ENCODE measurements at regions not wholly inside any gene's neighbourhood (a gene's known extent, or its start where the extent isn't known, plus 50 kb on each side); places are given as distances from the start of the nearest gene placed in this dataset.

DNA sequence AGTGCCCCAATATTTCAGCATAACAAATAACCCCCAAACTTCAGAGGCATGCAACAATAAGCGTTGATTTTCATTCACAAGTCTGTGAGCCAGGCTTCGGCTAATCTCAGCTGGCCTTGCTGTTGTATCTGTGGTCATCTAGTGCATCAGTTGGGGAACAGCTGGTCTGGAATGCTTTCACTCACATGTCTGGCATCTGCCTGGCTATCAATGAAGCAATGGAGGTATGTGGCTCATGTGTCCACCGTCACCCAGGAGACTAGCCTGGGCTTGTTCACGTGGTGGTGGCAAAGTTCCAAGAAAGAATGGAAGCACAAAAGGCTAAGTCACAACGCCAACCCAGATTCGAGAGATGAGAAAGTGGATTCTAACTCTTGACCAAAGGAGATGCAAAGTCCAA is 304.8 kb upstream of the ISX start:
- no peak for ATAC-seq (ENCODE audit: low read depth in 2 of 2)
- no peaks in the 10 kb centered on the region for H3K27me3 Mint-ChIP-seq
- no peak for DNase-seq
- H3K4me1 Mint-ChIP-seq, result no peaks in the 10 kb centered on the region
- Histone ChIP-seq H3K4me1 (ENCODE audit: control insufficient read depth, insufficient read depth, low read length, poor library complexity, severe bottlenecking) (no peaks in the 10 kb centered on the region), H3K36me3 (ENCODE audit: control insufficient read depth, insufficient read depth, low read length) (no peaks in the 10 kb centered on the region), H3K27me3 (ENCODE audit: control insufficient read depth, insufficient read depth, low read length) (no peaks in the 10 kb centered on the region), H3K4me3 (ENCODE audit: low read depth, low read length) (no peak overlapping the region), H3K9me3 (ENCODE audit: control insufficient read depth in 2 of 2, low read length in 2 of 2) (no peaks in the 10 kb centered on the region), H3K27ac (ENCODE audit: insufficient read depth, low read length, poor library complexity, severe bottlenecking) (no peak overlapping the region)
- no peak overlapping the region for H3K27ac Mint-ChIP-seq
- peaks cover 0 to 7% (median 0%) of the 10 kb centered on the region in 7 donors for H3K9me3 Mint-ChIP-seq
- no peak overlapping the region for H3K4me3 Mint-ChIP-seq
- H3K36me3 Mint-ChIP-seq, result no peaks in the 10 kb centered on the region

DNA sequence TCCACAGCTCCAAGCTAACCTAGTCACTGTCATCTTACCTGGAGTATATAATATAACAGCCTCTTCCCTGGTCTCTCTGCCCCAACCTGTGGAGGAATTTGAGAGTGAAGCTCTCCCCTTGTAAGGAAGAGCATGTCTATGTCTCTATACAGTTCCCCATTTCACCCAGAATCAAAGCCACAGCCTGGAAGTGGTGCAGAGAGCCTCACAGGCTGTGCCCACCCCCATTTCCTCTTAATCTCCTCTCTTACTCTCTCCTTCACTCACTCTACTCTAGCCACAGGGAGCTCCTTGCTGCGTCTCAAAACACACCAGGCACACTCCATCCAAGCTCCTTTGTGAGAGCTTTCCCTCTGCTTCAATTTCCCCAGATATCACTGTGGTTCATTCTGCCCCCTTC is 302.5 kb upstream of the ISX start:
- no peak overlapping the region for H3K27ac Mint-ChIP-seq
- no peaks in the 10 kb centered on the region for H3K9me3 ChIP-seq (ENCODE audit: control insufficient read depth in 2 of 2, low read length in 2 of 2)
- H3K4me3 Mint-ChIP-seq, result no peak overlapping the region
- no peaks in the 10 kb centered on the region for H3K4me1 Mint-ChIP-seq
- H3K9me3 Mint-ChIP-seq, result peaks cover 0 to 7% (median 0%) of the 10 kb centered on the region in 7 donors
- H3K27me3 Mint-ChIP-seq, result no peaks in the 10 kb centered on the region
- H3K36me3 Mint-ChIP-seq, result no peaks in the 10 kb centered on the region
- H3K4me1 ChIP-seq (ENCODE audit: control insufficient read depth, insufficient read depth, low read length, poor library complexity, severe bottlenecking), result no peaks in the 10 kb centered on the region
- H3K27ac ChIP-seq (ENCODE audit: insufficient read depth, low read length, poor library complexity, severe bottlenecking), result no peak overlapping the region
- ATAC-seq (ENCODE audit: low read depth in 2 of 2), result no peak
- DNase-seq, result no peak
- no peaks in the 10 kb centered on the region for H3K27me3 ChIP-seq (ENCODE audit: control insufficient read depth, insufficient read depth, low read length)
- no peaks in the 10 kb centered on the region for H3K36me3 ChIP-seq (ENCODE audit: control insufficient read depth, insufficient read depth, low read length)
- no peak overlapping the region for H3K4me3 ChIP-seq (ENCODE audit: low read depth, low read length)

DNA sequence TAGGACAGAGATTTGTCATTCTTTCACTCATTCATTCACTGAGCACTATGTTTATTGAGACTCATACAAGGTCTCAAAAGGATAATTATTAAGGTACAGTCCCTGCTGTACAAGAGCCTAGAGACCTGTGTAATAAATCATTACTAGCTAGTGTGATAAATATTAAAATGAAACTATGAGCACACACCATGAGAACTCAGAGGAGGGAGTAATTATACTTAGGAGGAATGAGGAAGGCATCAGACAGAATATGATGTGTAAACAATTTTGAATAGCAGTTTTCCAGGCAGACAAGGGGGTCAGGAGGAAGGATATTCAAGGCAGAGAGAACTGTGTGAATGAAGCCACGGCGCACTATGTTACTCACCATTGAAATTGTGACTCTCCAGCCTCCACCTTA is 300.8 kb upstream of the ISX start:
- Mint-ChIP-seq H3K27ac (no peak overlapping the region), H3K4me3 (no peak overlapping the region), H3K36me3 (no peaks in the 10 kb centered on the region), H3K9me3 (peaks cover 0 to 7% (median 0%) of the 10 kb centered on the region in 7 donors), H3K4me1 (no peaks in the 10 kb centered on the region), H3K27me3 (no peaks in the 10 kb centered on the region)
- DNase-seq, result no peak
- no peaks in the 10 kb centered on the region for H3K4me1 ChIP-seq (ENCODE audit: control insufficient read depth, insufficient read depth, low read length, poor library complexity, severe bottlenecking)
- no peak for ATAC-seq (ENCODE audit: low read depth in 2 of 2)
- no peaks in the 10 kb centered on the region for H3K9me3 ChIP-seq (ENCODE audit: control insufficient read depth in 2 of 2, low read length in 2 of 2)
- no peaks in the 10 kb centered on the region for H3K36me3 ChIP-seq (ENCODE audit: control insufficient read depth, insufficient read depth, low read length)
- no peaks in the 10 kb centered on the region for H3K27me3 ChIP-seq (ENCODE audit: control insufficient read depth, insufficient read depth, low read length)
- H3K4me3 ChIP-seq (ENCODE audit: low read depth, low read length), result no peak overlapping the region
- H3K27ac ChIP-seq (ENCODE audit: insufficient read depth, low read length, poor library complexity, severe bottlenecking), result no peak overlapping the region

DNA sequence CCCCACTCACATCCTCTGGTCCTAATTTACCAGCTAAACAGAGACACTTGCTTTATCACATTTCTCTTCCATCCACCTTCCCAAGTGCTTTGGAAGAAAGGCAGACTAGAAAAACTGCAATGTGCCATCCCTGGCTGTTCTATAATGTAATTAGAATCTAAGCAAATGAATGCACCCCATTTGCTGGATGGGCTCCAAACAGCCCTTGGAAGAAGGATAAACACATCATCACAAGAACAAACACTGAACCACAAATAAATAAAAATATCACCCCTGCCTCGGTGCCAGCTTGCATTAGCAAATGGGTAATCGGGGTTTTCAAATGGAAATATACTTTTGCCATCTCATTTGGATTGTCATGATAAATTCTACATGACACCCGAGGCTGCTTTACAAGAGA is 296.6 kb upstream of the ISX start:
- H3K27me3 Mint-ChIP-seq, result no peaks in the 10 kb centered on the region
- DNase-seq, result no peak

DNA sequence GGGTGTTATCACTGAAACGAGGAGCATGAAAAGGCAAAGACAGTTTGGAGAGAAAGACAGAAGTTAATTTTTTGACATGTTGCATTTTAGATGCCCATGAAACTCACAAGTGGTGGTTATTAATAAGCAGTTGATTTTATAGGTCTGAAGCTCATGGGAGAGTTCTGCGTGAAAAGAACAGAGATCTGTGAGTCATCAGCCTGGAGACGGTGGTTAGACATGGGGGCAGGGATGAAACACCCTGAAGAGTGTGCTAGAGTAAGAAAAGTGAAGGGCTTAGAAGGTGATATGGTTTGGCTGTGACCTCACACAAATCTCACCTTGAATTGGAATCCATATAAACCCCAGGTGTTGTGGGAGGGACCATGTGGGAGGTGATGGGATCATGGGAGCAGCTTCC is 289.1 kb upstream of the ISX start:
- Histone ChIP-seq H3K4me3 (ENCODE audit: low read depth, low read length) (no peak overlapping the region), H3K36me3 (ENCODE audit: control insufficient read depth, insufficient read depth, low read length) (no peaks in the 10 kb centered on the region), H3K27ac (ENCODE audit: insufficient read depth, low read length, poor library complexity, severe bottlenecking) (no peak overlapping the region), H3K4me1 (ENCODE audit: control insufficient read depth, insufficient read depth, low read length, poor library complexity, severe bottlenecking) (no peaks in the 10 kb centered on the region), H3K27me3 (ENCODE audit: control insufficient read depth, insufficient read depth, low read length) (no peaks in the 10 kb centered on the region), H3K9me3 (ENCODE audit: control insufficient read depth in 2 of 2, low read length in 2 of 2) (peaks cover 0 to 4% of the 10 kb centered on the region in 2 experiments)
- DNase-seq (no peak), ATAC-seq (ENCODE audit: low read depth in 2 of 2) (no peak)
- no peaks in the 10 kb centered on the region for H3K36me3 Mint-ChIP-seq
- peaks cover 2 to 18% (median 9%) of the 10 kb centered on the region in 7 donors for H3K9me3 Mint-ChIP-seq
- H3K27me3 Mint-ChIP-seq, result no peaks in the 10 kb centered on the region
- H3K4me3 Mint-ChIP-seq, result no peak overlapping the region
- H3K4me1 Mint-ChIP-seq, result no peaks in the 10 kb centered on the region
- no peak overlapping the region for H3K27ac Mint-ChIP-seq

More for the DNA sequence above, 296.6 kb upstream of the ISX start:
- ATAC-seq (ENCODE audit: low read depth in 2 of 2), result no peak
- Histone ChIP-seq H3K9me3 (ENCODE audit: control insufficient read depth in 2 of 2, low read length in 2 of 2) (no peaks in the 10 kb centered on the region), H3K27ac (ENCODE audit: insufficient read depth, low read length, poor library complexity, severe bottlenecking) (no peak overlapping the region), H3K27me3 (ENCODE audit: control insufficient read depth, insufficient read depth, low read length) (no peaks in the 10 kb centered on the region), H3K4me1 (ENCODE audit: control insufficient read depth, insufficient read depth, low read length, poor library complexity, severe bottlenecking) (no peaks in the 10 kb centered on the region), H3K4me3 (ENCODE audit: low read depth, low read length) (no peak overlapping the region), H3K36me3 (ENCODE audit: control insufficient read depth, insufficient read depth, low read length) (no peaks in the 10 kb centered on the region)
- H3K27ac Mint-ChIP-seq, result no peak overlapping the region
- H3K9me3 Mint-ChIP-seq, result peaks cover 0 to 2% (median 0%) of the 10 kb centered on the region in 7 donors
- H3K36me3 Mint-ChIP-seq, result no peaks in the 10 kb centered on the region
- no peaks in the 10 kb centered on the region for H3K4me1 Mint-ChIP-seq
- no peak overlapping the region for H3K4me3 Mint-ChIP-seq

DNA sequence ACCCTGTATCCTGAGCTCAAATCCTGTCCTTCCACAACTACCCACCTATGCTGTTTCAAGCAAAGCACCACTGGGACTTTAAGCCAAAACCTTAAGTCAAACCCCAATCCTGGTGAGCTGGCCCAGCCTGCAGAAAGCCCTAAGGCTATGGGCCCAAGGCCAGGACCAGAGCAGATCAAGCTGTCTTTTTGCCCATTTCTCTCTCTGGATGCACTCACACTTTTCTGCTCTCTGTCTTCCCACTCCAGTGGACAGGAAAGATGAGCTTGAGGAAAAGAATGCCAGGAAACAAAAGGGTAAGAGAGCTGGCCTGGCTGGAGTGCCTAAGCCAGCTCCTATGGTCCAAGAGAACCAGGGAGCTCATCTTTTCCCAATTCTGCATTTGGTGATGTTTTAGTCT is 284.3 kb upstream of the ISX start:
- ATAC-seq (ENCODE audit: low read depth in 2 of 2) (no peak), DNase-seq (no peak)
- Histone ChIP-seq H3K27ac (ENCODE audit: insufficient read depth, low read length, poor library complexity, severe bottlenecking) (no peak overlapping the region), H3K9me3 (ENCODE audit: control insufficient read depth in 2 of 2, low read length in 2 of 2) (peaks cover 0 to 4% of the 10 kb centered on the region in 2 experiments), H3K4me3 (ENCODE audit: low read depth, low read length) (no peak overlapping the region), H3K4me1 (ENCODE audit: control insufficient read depth, insufficient read depth, low read length, poor library complexity, severe bottlenecking) (no peaks in the 10 kb centered on the region), H3K36me3 (ENCODE audit: control insufficient read depth, insufficient read depth, low read length) (no peaks in the 10 kb centered on the region), H3K27me3 (ENCODE audit: control insufficient read depth, insufficient read depth, low read length) (no peaks in the 10 kb centered on the region)
- Mint-ChIP-seq H3K27ac (no peak overlapping the region), H3K4me1 (peaks cover 0 to 4% (median 0%) of the 10 kb centered on the region in 4 donors), H3K4me3 (no peak overlapping the region), H3K9me3 (peaks cover 0 to 19% (median 9%) of the 10 kb centered on the region in 7 donors), H3K36me3 (no peaks in the 10 kb centered on the region), H3K27me3 (no peaks in the 10 kb centered on the region)

DNA sequence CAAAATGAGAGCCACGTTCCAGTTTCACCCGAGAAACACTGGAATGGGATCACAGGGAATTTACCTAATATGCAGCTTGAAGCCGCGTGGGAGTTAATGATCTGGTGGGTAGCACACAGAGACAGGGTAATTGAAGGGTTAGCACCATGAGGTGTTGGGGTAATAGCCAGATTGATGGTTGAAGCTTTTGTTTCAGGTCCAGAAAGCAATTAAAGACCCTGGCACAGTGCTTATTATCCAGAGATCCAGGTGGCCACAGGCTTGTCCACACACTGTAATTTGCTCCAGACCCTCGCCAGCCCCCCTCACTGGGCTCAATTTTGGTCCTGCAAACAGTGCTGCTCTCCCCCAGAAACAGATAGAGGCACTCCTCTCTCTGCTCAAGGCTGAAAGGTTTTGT is 282.5 kb upstream of the ISX start:
- H3K27me3 ChIP-seq (ENCODE audit: control insufficient read depth, insufficient read depth, low read length), result no peaks in the 10 kb centered on the region

DNA sequence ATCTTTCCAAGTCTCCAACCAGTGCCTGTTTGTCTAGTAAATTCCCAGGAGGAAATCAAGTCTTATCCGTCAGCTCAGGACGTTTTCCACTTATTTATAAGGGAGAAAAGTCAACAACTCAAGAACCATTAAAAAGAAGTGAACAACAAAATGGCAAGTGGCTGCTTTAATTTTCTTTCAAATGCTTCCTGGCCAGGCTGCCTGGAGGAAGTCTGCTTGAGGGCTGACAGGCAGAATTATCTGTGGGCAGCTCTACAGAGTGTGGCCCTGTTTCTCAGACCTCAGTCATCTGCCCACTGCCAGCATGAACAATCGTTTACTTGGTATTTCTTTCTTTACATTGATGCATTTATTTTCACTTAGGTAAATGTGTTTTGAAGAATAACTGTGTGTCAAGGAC is 281.9 kb upstream of the ISX start:
- H3K9me3 Mint-ChIP-seq, result peaks cover 0 to 11% (median 7%) of the 10 kb centered on the region in 7 donors
- no peak for DNase-seq
- no peaks in the 10 kb centered on the region for H3K4me1 ChIP-seq (ENCODE audit: control insufficient read depth, insufficient read depth, low read length, poor library complexity, severe bottlenecking)
- no peaks in the 10 kb centered on the region for H3K36me3 Mint-ChIP-seq
- H3K9me3 ChIP-seq (ENCODE audit: control insufficient read depth in 2 of 2, low read length in 2 of 2), result no peaks in the 10 kb centered on the region
- H3K27me3 Mint-ChIP-seq, result no peaks in the 10 kb centered on the region
- no peak overlapping the region for H3K27ac Mint-ChIP-seq
- H3K4me3 ChIP-seq (ENCODE audit: low read depth, low read length), result no peak overlapping the region
- H3K27me3 ChIP-seq (ENCODE audit: control insufficient read depth, insufficient read depth, low read length), result no peaks in the 10 kb centered on the region
- H3K4me3 Mint-ChIP-seq, result no peak overlapping the region
- H3K36me3 ChIP-seq (ENCODE audit: control insufficient read depth, insufficient read depth, low read length), result no peaks in the 10 kb centered on the region
- no peak overlapping the region for H3K27ac ChIP-seq (ENCODE audit: insufficient read depth, low read length, poor library complexity, severe bottlenecking)
- H3K4me1 Mint-ChIP-seq, result peaks cover 0 to 4% (median 0%) of the 10 kb centered on the region in 4 donors
- no peak for ATAC-seq (ENCODE audit: low read depth in 2 of 2)

More for the DNA sequence above, 282.5 kb upstream of the ISX start:
- Mint-ChIP-seq H3K27ac (no peak overlapping the region), H3K4me1 (peaks cover 0 to 4% (median 0%) of the 10 kb centered on the region in 4 donors), H3K4me3 (no peak overlapping the region), H3K36me3 (no peaks in the 10 kb centered on the region), H3K27me3 (no peaks in the 10 kb centered on the region), H3K9me3 (peaks cover 0 to 15% (median 8%) of the 10 kb centered on the region in 7 donors)
- Histone ChIP-seq H3K36me3 (ENCODE audit: control insufficient read depth, insufficient read depth, low read length) (no peaks in the 10 kb centered on the region), H3K9me3 (ENCODE audit: control insufficient read depth in 2 of 2, low read length in 2 of 2) (no peaks in the 10 kb centered on the region), H3K4me3 (ENCODE audit: low read depth, low read length) (no peak overlapping the region), H3K27ac (ENCODE audit: insufficient read depth, low read length, poor library complexity, severe bottlenecking) (no peak overlapping the region), H3K4me1 (ENCODE audit: control insufficient read depth, insufficient read depth, low read length, poor library complexity, severe bottlenecking) (no peaks in the 10 kb centered on the region)
- ATAC-seq (ENCODE audit: low read depth in 2 of 2), result no peak
- DNase-seq, result no peak

Measured in CD4-positive, CD25-positive, alpha-beta regulatory T cell (primary cell).